ENCODE measurements at regions not wholly inside any gene's neighbourhood (a gene's known extent, or its start where the extent isn't known, plus 50 kb on each side); places are given as distances from the start of the nearest gene placed in this dataset.

DNA sequence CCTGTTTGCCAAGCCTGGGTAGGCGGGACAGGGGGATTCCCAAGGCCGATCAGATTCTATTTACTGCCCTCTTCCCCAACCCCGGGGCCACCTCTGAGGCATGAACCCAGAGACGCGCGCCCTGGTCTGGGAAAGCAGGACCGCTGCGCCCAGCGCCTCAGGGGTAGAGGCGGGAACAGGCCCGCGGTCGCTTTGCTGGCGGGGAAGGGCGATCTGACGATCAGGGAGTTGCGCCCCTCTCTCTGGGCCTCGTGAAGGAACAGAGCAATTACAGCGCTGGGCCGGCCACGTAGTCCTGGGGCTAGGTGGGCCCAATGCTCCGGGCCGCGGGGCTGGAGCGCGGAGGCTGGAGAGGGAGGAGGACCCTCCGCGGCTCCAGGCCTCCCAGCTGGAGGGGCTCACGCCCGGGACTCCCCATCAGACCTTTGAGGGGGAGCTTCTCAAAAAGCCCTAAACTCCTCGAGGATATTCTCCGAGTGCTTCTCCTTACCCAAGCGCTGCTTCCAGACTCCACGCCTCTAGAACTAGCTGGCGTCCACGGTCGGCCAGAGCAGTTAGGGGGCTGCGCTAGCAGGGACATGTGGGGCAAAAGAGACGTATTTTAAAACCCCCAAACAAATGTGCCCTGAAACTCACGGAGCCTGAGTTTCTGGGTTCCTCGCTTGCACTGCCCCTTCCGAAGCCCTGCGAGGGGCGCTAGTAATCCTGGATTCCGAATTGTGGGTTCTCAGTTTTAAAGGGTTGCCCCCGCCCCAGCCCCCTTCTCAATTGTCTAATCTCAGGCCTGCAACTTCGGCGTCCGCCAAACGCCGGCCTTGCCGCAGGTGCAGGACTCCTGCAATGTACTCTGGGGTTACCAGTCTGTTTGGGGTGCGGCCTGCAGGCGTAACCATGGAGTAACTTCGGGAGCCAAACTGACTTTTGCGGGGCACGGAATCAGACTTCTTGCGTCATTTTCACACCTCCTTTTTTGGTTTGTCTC, 57.6 kb downstream of the TMEM174 start:
- DNase-seq (ENCODE audit: low read depth in 1 of 2, low spot score in 1 of 2) = no peak

DNA sequence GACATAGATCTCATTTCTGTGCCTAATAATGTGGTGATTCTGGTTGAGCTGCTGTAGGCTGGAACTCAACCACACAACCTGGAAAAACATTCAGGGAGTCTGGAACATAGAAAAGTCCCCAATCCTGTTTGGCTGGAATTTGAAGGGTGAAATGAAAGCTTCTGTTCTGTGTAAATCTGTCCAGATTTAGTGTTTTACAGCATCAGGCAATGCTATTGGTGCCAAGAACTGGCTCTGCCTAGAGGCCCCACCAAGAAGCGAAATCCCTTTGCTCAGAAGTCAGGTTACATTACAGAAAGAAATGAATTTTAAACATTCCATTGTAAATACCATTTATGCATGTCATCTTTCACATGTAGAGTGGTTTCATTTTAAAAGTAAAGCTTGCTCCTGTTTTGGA, 56.3 kb downstream of the TMEM174 start:
- no peak for DNase-seq (ENCODE audit: low read depth in 1 of 2, low spot score in 1 of 2)

GRCh38 chr5:73228052-73228451, 55.1 kb downstream of the TMEM174 start:
- DNase-seq (ENCODE audit: low read depth in 1 of 2, low spot score in 1 of 2) = no peak
